Activated CD4-positive, alpha-beta memory T cell treated with anti-CD3 and anti-CD28 coated beads, Interleukin-2, amount 10 ng/mL, durations not matched to agents 7 days and 5 days (primary cell): ENCODE measurements at regions not wholly inside any gene's neighbourhood (a gene's known extent, or its start where the extent isn't known, plus 50 kb on each side); places are given as distances from the start of the nearest gene placed in this dataset.
"Not testable (repeated sequence)": the region's sequence is repeated elsewhere in the genome, so short reads cannot be mapped to it uniquely, and the experiment has no call there.

Experiments used
- CTCF ChIA-PET: fragments of 350-600 bp; sonication (Branson Sonifier 250); formaldehyde crosslinking; loops from one replicate; lab custom pipeline; 2021; ENCODE audit warnings: antibody characterized with exemption, inconsistent platforms; lab: Charles Lee
- POLR2A ChIA-PET: fragments of 350-600 bp; sonication (Branson Sonifier 250); formaldehyde crosslinking; loops from one replicate; lab custom pipeline; 2021; ENCODE audit warnings: antibody characterized with exemption; lab: Charles Lee
- DNase-seq: peaks from one replicate; pipeline ENCODE4 v3.0.0-alpha.2; 2020
- H3K27ac Mint-ChIP-seq: one replicate; pipeline ENCODE4 v1.8.0; 2021; ENCODE audit warnings: mild to moderate bottlenecking, mixed read lengths
- H3K27me3 Mint-ChIP-seq: one replicate; pipeline ENCODE4 v1.8.0; 2021; ENCODE audit warnings: mixed read lengths
- H3K36me3 Mint-ChIP-seq: one replicate; pipeline ENCODE4 v1.8.0; 2021; ENCODE audit warnings: low read depth, mixed read lengths
- H3K4me1 Mint-ChIP-seq: one replicate; pipeline ENCODE4 v1.8.0; 2021; ENCODE audit warnings: mixed read lengths
- H3K4me3 Mint-ChIP-seq: one replicate; pipeline ENCODE4 v1.8.0; 2021; ENCODE audit warnings: mild to moderate bottlenecking, mixed read lengths
- H3K9me3 Mint-ChIP-seq: one replicate; pipeline ENCODE4 v1.8.0; 2021; ENCODE audit warnings: mixed read lengths

DNA sequence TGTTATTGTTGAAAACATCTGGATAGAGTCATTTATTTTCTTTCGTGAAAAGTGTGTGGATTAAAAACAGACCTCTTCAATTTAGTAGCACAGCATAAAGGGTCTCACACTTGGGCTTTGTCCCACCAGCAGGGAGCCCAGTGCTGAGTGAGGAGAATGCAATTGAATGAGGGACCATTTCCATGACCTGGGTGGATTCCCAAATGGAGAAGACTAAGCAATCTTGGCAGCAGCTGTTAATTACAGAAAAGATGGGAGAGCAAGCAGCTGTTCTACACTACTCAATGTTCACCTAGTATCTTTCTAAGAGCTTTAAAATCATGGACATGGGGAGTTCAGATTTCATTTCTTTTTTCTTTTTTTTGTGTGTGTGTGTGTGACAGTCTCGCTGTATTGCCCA, 121.8 kb upstream of the FN1 start:
- Mint-ChIP-seq H3K27me3 (no peaks in the 10 kb centered on the region), H3K4me1 (no peaks in the 10 kb centered on the region), H3K4me3 (no peak overlapping the region), H3K27ac (no peak overlapping the region), H3K36me3 (no peaks in the 10 kb centered on the region), H3K9me3 (no peaks in the 10 kb centered on the region)
- ChIA-PET CTCF (no interaction called here), POLR2A (no interaction called here)
- no peak for DNase-seq

DNA sequence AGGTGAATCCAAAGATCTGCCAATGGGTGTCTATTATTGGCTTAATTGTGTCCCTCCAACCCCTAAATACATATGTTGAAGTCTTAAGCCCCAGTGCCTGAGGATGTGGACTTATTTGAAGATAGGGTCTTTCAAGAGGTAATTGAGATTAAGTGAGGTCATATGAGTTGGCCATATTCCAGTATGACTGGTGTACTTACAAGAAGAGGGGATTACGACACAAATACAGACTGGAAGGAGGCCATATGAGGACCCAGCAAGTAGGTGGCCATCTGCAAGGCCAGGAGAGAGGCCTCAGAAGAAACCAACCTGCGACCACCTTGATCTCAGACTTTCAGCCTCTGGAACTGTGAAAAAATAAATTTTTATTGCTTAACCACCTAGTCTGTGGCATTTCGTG, 121.1 kb upstream of the FN1 start:
- Mint-ChIP-seq H3K36me3 (no peaks in the 10 kb centered on the region), H3K4me3 (no peak overlapping the region), H3K27ac (no peak overlapping the region), H3K4me1 (no peaks in the 10 kb centered on the region), H3K9me3 (no peaks in the 10 kb centered on the region), H3K27me3 (no peaks in the 10 kb centered on the region)
- CTCF ChIA-PET, result no interaction called here
- no peak for DNase-seq
- POLR2A ChIA-PET, result no interaction called here

DNA sequence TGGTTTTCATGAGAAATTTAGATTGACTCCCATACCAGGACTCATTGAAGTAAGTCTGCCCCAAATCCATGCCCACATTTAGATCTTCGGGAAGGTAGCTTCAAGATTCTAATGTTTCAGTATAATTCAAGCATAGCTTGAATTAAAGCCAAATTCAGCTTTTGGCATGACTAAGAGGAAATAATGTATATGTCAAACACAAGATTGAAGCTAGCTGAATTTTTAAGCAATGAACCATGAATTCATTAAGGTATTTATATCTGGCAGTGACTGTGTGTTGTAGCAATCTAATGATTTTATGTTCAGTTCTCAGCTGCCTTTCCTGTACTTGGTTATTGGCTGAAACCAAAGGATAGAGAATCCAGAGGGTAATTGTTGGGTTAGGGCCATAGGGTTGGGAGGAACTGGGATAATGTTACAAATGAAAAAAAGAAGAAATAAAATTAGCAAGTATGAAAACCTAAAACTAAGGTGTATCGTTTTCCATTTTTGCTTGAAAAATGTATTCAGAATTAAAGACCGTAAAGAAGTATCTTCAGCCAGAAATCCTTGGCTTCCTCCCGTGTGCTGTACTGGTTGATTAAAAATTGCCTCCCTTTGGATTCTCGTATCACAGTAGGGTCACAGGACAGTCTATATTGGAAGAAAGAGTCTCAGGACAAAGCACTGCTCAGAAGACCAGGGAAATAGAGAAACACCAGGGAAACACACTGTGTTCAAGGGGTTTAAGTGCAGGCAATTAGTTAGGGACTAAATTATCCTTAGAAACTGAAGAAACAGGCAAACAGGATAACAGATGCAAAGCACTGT, 119.0 kb upstream of the FN1 start:
- ChIA-PET CTCF (interaction anchor here (0.6 to 0.8 kb wide), 2 partner anchors 18 to 660 kb away, joined by 3 to 4 read pairs; no protein-coding TSS in a partner anchor), POLR2A (no interaction called here)
- Mint-ChIP-seq H3K9me3 (no peaks in the 10 kb centered on the region), H3K4me3 (no peak overlapping the region), H3K27ac (no peak overlapping the region), H3K27me3 (no peaks in the 10 kb centered on the region), H3K36me3 (no peaks in the 10 kb centered on the region), H3K4me1 (no peaks in the 10 kb centered on the region)
- DNase-seq, result no peak

DNA sequence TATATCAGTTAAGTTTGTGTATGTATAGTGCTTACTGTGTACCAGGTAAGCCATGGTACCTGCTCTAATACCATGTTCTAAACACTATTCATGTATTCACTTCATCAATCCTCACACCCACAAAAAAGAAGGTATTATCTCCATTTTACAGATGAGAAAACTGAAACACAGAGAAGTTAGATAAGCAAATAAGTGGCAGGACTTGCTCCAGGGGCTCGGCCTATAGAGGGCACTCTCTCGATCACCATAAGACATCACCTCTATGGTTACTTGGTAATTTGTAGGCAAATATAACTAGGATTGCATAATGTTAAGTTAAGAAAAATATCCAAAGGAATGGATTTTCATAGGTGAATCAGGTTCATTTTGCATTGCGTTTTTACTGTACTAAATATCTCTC, 118.1 kb upstream of the FN1 start:
- ChIA-PET POLR2A (no interaction called here), CTCF (interaction anchor here (0.8 kb wide), 1 partner anchor 19 kb away, joined by 4 read pairs; no protein-coding TSS in a partner anchor)
- Mint-ChIP-seq H3K4me3 (no peak overlapping the region), H3K4me1 (no peaks in the 10 kb centered on the region), H3K27ac (no peak overlapping the region), H3K36me3 (no peaks in the 10 kb centered on the region), H3K9me3 (no peaks in the 10 kb centered on the region), H3K27me3 (no peaks in the 10 kb centered on the region)
- DNase-seq, result no peak

DNA sequence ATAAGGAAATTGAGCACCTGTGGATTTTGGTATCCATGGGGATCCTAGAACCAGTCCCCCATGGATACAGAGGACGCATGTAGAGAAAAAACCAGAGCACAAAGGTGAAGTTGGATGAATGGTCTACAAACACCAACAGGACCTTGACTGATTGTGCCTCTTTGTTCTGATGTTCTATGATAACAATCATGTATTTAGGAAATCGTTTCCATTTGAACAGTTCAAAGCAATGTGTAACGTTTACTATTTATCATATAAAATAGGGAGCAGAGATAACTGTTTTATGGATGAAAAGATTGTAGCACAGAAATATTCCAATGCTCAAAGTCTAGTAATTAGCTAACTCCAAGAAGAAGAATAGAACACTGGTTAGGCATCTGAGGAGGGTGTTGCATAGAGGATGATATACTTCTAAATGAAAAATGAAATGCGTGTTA, 116.3 kb upstream of the FN1 start:
- no peak overlapping the region for H3K27ac Mint-ChIP-seq
- ChIA-PET CTCF (no interaction called here), POLR2A (no interaction called here)
- H3K36me3 Mint-ChIP-seq, result no peaks in the 10 kb centered on the region
- no peaks in the 10 kb centered on the region for H3K9me3 Mint-ChIP-seq
- H3K4me1 Mint-ChIP-seq, result no peaks in the 10 kb centered on the region
- no peak for DNase-seq
- H3K27me3 Mint-ChIP-seq, result no peaks in the 10 kb centered on the region
- no peak overlapping the region for H3K4me3 Mint-ChIP-seq

DNA sequence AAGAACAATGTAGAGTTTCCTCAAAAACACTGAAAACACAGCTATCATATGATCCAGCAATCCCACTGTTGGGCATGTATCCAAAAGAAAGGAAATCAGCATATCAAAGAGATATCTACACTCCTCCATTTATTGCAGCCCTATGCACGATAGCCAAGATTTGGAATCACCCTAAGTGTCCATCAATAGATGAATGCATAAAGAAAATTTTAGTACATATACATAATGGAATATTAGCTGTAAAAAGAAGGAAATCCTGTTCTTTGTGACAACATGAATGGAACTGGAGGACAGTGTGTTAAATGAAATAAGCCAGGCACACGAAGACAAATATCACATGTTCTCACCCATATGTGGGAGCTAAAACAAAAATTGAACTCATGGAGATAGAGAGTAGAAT, 114.5 kb upstream of the FN1 start:
- ChIA-PET CTCF (no interaction called here), POLR2A (no interaction called here)
- H3K27me3 Mint-ChIP-seq, result no peaks in the 10 kb centered on the region
- no peak overlapping the region for H3K4me3 Mint-ChIP-seq
- H3K9me3 Mint-ChIP-seq, result no peaks in the 10 kb centered on the region
- H3K36me3 Mint-ChIP-seq, result no peaks in the 10 kb centered on the region
- H3K27ac Mint-ChIP-seq, result no peak overlapping the region
- DNase-seq, result no peak
- no peaks in the 10 kb centered on the region for H3K4me1 Mint-ChIP-seq

DNA sequence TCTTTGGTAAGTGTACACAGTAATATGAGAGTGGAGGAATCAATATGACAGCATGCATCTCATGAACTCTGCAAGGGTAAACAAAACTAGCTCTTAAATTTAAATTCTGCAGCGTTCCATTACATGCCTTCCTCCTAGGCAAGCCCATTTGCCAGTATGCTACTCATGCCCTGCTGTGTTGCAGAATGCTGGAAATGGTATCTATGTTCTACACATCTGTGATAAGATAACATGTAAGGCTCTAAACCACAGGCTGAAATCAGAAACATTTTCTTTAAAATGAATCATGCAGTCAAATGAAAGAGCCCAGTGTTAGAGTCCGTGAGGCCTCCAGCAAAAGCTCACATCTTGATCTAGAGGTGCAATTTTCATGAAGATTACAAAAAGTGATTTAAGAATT, 112.8 kb upstream of the FN1 start:
- ChIA-PET CTCF (no interaction called here), POLR2A (no interaction called here)

DNA sequence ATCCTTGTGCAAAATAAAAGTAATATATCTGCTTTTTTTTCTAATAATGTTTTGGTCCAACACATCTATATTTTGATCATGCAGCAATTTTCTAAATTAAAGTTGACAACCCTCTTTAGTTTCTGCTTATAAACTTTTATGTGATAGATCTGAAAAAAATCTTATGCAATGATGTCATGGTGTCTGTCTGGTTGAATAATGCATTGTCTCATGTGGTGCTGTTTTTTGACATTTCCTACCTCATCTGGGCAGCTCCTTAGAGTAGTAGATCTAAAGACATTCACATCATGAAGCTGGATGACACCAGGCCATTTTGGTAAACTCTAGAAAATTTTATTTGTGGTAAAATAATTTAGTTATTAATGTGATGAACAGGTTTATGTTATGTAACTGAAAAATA, 106.8 kb upstream of the FN1 start:
- Mint-ChIP-seq H3K4me3 (no peak overlapping the region), H3K27me3 (no peaks in the 10 kb centered on the region), H3K36me3 (no peaks in the 10 kb centered on the region), H3K4me1 (no peaks in the 10 kb centered on the region), H3K9me3 (no peaks in the 10 kb centered on the region), H3K27ac (no peak overlapping the region)
- CTCF ChIA-PET, result no interaction called here
- DNase-seq, result no peak
- POLR2A ChIA-PET, result no interaction called here

More for the DNA sequence above, 112.8 kb upstream of the FN1 start:
- Mint-ChIP-seq H3K4me1 (no peaks in the 10 kb centered on the region), H3K4me3 (no peak overlapping the region), H3K9me3 (no peaks in the 10 kb centered on the region), H3K27me3 (no peaks in the 10 kb centered on the region), H3K36me3 (no peaks in the 10 kb centered on the region), H3K27ac (no peak overlapping the region)
- no peak for DNase-seq

DNA sequence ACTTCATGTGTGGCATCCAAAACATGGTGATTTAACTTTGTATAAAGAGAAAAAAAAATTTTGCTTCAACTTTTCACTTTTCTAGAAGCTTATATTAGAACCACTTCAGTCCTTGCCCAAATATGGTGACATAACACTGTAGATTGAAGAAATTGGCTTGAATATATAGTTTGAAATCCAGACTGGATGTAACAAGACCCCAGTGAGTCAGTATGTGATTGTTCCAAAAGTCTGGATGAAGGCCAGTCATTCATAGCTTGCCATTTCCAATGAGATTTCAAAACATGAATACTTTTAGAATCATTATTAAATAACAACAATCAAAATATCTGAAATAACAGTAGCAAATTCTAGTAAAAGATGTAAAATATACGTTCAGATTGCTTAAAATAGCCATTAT, 104.8 kb upstream of the FN1 start:
- ChIA-PET CTCF (no interaction called here), POLR2A (no interaction called here)
- Mint-ChIP-seq H3K4me3 (no peak overlapping the region), H3K27ac (no peak overlapping the region), H3K36me3 (no peaks in the 10 kb centered on the region), H3K4me1 (no peaks in the 10 kb centered on the region), H3K27me3 (no peaks in the 10 kb centered on the region), H3K9me3 (no peaks in the 10 kb centered on the region)
- DNase-seq, result no peak

DNA sequence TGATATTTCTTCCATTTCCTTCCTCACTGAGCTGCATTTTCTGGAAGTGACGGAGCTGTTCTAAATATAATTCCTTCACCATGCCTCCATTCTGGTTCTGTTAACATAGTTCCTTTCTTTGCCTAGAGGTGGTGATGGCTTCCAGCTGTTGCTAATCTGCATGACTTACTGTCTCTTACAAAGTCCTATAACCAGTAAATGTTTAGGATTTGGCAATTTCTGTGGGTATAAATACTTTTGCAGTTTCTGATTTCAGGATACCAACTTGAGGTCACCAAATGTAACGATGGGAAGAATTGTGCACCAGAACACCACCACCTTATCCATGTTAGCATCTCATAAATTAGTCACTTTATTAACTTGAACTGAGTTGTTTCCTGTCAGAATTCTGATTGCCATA, 101.7 kb upstream of the FN1 start:
- H3K27ac Mint-ChIP-seq, result no peak overlapping the region
- DNase-seq, result no peak
- no peaks in the 10 kb centered on the region for H3K27me3 Mint-ChIP-seq
- no peaks in the 10 kb centered on the region for H3K9me3 Mint-ChIP-seq
- CTCF ChIA-PET, result no interaction called here
- no peaks in the 10 kb centered on the region for H3K4me1 Mint-ChIP-seq
- H3K36me3 Mint-ChIP-seq, result no peaks in the 10 kb centered on the region
- H3K4me3 Mint-ChIP-seq, result no peak overlapping the region
- POLR2A ChIA-PET, result no interaction called here

DNA sequence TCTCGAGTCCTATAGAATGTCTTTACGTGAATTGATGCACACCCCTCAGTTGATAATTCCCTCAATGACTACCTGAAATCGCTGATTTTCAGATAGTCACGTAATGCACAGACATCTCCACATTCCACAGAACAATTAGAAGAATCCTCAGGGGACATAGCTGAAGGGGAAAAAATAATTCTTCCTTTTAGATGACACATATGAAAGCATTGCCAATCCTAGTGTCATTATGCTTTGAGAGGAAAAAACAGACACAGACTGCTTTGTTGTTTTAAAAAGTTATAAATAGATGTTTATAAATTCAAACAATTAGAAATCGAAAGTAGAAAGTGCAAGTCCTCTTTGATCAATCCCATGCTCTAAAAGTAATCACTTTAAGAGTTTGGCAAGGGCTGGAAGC, 100.6 kb upstream of the FN1 start:
- Mint-ChIP-seq H3K4me3 (no peak overlapping the region), H3K9me3 (no peaks in the 10 kb centered on the region), H3K27ac (no peak overlapping the region), H3K36me3 (no peaks in the 10 kb centered on the region), H3K4me1 (no peaks in the 10 kb centered on the region), H3K27me3 (no peaks in the 10 kb centered on the region)
- ChIA-PET CTCF (no interaction called here), POLR2A (no interaction called here)
- DNase-seq, result no peak

DNA sequence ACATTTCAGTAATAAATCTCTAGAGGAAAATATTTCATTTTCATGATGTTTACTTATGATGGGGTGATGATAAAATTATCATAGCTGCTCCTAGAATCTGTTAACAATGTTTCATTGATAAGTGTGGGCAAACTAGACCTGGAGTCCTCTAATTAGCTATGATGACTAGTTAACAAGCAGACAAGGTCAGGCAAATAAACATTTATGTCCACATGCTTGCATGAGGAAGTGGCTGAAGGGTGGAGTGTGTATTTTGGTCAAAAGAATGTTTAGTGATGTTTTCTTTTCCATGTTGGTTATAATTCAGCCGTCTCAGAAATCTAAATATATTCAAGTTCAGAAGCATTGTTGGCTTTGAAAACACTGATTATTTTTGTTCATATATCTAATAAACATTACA, 99.9 kb upstream of the FN1 start:
- Mint-ChIP-seq H3K27me3 (no peaks in the 10 kb centered on the region), H3K4me1 (no peaks in the 10 kb centered on the region), H3K27ac (no peak overlapping the region), H3K9me3 (no peaks in the 10 kb centered on the region), H3K4me3 (no peak overlapping the region), H3K36me3 (no peaks in the 10 kb centered on the region)
- DNase-seq, result no peak
- ChIA-PET POLR2A (no interaction called here), CTCF (no interaction called here)

DNA sequence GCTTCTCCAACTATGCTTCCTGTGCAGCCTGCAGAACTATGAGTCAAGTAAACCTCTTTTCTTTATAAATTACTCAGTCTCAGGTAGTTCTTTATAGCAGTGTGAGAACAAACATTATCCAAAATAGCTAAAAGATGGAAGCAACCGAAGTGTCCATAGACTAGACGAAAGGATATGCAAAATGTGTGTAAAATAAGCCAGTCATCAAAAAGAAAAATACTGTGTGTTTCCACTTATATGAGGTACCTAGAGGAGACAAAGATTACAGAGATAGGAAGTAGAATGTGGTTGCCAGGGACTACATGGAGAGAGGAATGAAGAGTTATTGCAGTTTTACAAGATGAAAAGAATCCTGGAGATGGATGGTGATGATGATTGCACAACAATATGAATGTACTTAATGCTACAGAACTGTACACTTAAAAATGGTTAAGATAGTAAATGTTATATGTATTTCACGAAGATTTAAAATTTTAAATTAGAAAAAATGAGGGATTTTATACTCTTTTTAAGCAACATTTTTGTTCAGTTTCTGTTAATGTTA, 99.3 kb upstream of the FN1 start:
- no peaks in the 10 kb centered on the region for H3K9me3 Mint-ChIP-seq
- ChIA-PET CTCF (no interaction called here), POLR2A (no interaction called here)
- no peaks in the 10 kb centered on the region for H3K4me1 Mint-ChIP-seq
- no peaks in the 10 kb centered on the region for H3K27me3 Mint-ChIP-seq
- no peak for DNase-seq
- no peaks in the 10 kb centered on the region for H3K36me3 Mint-ChIP-seq
- H3K27ac Mint-ChIP-seq, result no peak overlapping the region
- no peak overlapping the region for H3K4me3 Mint-ChIP-seq

DNA sequence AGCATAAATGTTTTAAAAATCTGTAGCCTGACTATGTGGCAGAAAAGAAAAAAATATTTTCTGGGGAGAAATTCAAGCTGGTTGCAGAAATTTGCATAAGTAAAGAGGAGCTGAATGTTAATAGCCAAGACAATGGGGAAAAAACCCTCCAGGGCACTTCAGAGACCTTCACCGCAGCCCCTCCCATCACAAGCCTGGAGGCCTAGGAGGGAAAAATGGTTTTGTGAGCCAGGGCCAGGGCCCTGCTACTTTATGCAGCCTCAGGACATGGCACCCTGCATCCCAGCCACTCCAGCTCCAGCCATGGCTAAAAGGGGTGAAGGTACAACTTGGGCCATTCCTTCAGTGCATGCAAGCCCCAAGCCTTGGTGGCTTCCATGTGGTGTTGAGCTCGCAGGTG, 97.8 kb upstream of the FN1 start:
- H3K4me1 Mint-ChIP-seq, H3K27me3 Mint-ChIP-seq, H3K36me3 Mint-ChIP-seq, CTCF ChIA-PET, DNase-seq, H3K9me3 Mint-ChIP-seq, H3K27ac Mint-ChIP-seq, POLR2A ChIA-PET, H3K4me3 Mint-ChIP-seq: not testable (repeated sequence)
